Glomerular endothelial cell (primary cell): ENCODE measurements at regions not wholly inside any gene's neighbourhood (a gene's known extent, or its start where the extent isn't known, plus 50 kb on each side); places are given as distances from the start of the nearest gene placed in this dataset.

Experiments used
- DNase-seq: peaks from one replicate; pipeline ENCODE4 v3.0.0-alpha.2; 2011; ENCODE audit warnings: low read depth, low spot score; ENCODE audit errors: extremely low read depth

DNA sequence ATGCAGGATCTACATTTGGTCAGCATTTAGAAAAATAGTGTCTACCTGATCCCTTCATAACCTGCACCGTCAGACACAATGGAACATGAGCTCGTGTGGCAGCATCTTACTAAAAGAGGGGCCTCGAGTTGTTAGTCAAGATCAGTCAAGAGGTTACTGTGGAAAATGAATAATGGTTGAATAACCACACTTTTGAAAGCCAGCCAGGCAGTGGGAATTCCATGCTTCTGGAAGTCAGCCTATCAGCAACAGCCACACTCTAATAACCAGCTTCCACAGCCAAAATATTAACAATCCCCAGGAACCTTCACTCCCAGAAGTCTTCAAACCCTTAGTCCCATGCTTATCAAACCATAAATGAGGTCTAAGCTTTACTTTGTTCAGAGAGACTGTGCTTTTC lies 234.3 kb downstream of the HS3ST1 start:
- no peak for DNase-seq

- DNase-seq = no peak
Measured at GRCh38 chr4:11189756-11190155, 238.9 kb downstream of the HS3ST1 start.

GRCh38 chr4:11183356-11183740 lies 245.3 kb downstream of the HS3ST1 start:
- DNase-seq = no peak

GRCh38 chr4:11182586-11183355 lies 245.9 kb downstream of the HS3ST1 start:
- no peak for DNase-seq

- DNase-seq = no peak
Measured at GRCh38 chr4:11182031-11182430, 246.7 kb downstream of the HS3ST1 start.

GRCh38 chr4:11179796-11180195 lies 248.9 kb downstream of the HS3ST1 start:
- no peak for DNase-seq

- no peak for DNase-seq
Measured at GRCh38 chr4:11178433-11178832, 250.3 kb downstream of the HS3ST1 start.

DNA sequence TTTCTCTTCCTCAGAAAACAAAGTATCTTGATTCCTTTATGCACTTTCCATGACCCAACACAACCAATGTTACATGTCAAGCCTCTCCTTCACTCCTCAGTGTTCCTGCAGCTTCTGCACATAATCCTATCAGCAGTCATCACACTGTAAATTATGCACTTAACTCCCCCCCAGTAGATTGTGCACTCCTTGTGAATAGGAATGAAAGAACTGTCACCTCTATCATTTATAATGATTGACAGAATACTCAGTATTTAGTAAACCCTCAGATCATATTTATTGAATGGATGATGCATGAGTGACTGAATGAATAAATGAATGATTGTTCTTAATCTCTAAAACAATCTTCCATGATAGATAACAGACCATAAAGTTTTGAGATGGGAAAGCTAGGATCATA lies 253.3 kb downstream of the HS3ST1 start:
- DNase-seq = no peak

- no peak for DNase-seq
Measured at GRCh38 chr4:11166606-11167005, 262.1 kb downstream of the HS3ST1 start.

DNA sequence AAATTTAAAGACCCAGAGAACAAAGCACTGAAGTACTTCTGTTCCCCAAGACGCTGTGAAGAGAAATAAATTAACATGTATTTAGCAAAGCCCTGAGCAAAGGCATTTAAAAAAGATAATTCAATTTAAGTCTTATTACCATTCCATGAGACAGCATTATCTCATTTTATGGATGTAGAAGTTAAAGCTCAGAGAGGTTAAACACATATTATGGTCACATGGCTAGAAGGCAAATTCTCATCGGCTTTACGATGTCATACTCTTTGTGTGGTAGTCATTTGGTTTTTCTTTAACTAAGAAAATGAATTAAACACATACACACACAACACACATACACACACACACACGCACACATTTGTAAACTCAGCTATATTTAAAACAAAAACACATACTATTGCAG lies 262.7 kb downstream of the HS3ST1 start:
- DNase-seq = no peak

DNA sequence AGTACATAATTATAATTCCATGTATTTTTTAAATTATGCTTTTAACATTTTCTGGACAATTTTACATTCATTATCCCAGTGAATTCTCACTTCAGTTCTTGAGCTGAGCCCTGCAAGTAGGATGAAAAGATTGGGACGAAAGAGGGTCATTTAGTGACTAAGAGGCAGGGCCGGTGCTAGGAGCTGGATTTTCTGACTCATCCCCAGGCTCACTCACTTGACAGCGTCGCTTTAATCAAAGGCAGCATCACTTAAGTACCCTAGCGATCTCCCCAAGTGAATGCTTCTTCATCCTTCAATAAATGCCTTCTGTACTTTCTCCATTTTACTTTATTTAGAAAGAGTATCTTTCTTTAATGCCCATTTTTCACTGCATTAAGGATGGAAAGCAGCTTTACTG lies 263.6 kb downstream of the HS3ST1 start:
- no peak for DNase-seq

DNA sequence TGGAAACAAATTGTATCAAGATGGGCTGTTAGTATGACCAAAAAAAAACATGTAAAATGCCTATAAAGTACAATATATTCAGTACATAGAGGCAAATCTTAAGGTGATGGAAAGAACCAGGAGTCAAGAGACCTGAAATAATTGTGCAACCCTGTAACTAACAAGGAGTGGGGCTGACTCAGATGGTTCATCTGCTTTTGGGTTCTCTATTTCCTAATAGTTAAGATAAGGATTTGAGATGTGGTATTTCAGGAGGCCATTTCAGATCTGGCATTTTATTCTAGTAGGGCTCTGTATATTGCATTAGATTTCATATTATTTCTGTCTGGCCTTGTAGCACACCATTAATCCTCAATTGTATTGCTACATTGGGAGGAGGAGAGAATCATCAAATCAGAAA lies 268.4 kb downstream of the HS3ST1 start:
- DNase-seq = no peak

DNA sequence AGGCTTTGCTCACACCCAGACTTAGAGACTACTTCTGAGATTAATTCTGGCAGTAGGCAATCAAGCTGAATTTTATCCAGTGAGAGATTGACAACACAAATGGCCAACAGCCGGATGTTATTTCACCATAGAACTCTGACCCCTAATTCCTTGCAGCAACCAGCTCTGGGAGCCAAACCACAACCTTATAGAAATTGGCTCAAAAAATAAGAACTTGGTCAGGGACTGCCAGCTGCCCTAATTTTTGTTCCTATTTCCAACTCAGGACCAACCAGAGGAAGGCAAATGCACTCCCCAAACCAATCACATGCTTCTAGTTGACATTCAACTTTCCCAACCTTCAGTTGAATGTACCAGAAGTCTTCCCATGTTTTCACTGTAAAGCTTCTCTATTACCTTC lies 269.7 kb downstream of the HS3ST1 start:
- no peak for DNase-seq

DNA sequence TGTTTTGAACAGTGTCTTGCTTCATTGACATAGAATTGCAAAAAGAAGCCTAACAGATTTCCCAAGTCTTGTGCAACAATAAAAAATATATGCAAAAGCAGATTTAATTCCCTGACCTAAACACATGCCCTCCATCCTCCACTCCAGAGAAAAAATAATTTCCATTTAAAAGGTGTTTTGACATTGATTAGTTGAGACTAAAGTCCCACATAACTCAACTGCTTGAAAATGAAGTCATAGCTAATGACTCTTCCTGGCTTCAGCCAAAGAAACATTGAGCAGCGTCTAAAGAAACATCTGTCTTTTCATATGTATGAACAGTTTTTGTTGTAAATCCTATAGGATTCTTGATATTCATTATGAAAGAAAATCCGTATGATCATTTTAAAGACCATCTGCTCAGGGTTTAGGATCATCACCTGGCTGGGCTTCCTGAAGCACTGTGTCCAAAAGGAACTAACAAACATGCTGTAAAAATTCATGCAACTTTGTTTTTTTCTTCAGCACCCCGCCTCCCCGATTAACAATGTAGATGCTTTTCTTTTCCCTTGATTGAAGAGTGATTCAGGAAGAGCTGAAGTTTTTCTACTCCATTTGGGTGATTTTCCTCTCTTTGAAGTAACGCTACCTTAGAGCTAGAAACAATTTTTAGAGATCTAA lies 273.4 kb downstream of the HS3ST1 start:
- DNase-seq = no peak

- DNase-seq = no peak
Measured at GRCh38 chr4:11153171-11153750, 275.4 kb downstream of the HS3ST1 start.

GRCh38 chr4:11152684-11153083 lies 276.0 kb downstream of the HS3ST1 start:
- no peak for DNase-seq

DNA sequence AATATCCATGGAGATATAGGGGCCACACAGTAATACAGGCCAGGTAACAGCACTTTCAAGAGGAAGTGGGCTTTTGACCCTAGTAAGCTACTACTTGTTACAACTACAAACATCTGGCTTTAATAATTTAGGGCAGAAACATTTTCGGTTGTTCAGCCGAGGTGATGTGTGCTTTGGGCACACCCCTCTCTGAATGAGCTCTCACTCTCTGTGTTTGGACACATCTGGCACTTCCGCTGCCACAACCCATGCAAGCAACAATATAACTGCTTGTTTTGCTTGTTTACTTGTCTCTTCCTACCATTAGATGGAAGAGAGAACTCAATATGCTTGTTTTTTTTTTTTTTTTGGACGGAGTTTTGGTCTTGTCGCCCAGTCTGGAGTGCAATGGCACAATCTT lies 277.2 kb downstream of the HS3ST1 start:
- no peak for DNase-seq

- no peak for DNase-seq
Measured at GRCh38 chr4:11149612-11150259, 279.0 kb downstream of the HS3ST1 start.

- no peak for DNase-seq
Measured at GRCh38 chr4:11139871-11140270, 288.8 kb downstream of the HS3ST1 start.

DNA sequence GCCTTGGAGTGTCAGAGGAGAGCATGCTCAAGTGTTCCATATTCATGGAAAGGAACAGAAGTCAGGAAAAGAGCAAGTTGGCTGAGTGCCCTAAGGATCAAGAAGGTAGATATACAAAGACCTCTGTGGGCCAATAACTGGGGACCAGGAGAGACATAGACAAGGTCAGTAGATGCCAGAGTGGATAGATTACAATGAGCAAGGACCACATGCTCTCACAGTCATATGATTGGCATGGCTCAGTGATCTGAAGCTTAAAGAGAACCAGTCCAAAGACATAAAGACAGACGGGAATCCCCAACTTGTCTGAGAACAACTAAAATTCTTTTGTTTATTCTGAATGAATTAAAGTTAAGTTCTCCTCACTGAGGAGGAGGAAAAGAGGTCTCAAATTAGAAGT lies 289.7 kb downstream of the HS3ST1 start:
- DNase-seq = no peak

- no peak for DNase-seq
Measured at GRCh38 chr4:11134705-11135104, 294.0 kb downstream of the HS3ST1 start.

DNA sequence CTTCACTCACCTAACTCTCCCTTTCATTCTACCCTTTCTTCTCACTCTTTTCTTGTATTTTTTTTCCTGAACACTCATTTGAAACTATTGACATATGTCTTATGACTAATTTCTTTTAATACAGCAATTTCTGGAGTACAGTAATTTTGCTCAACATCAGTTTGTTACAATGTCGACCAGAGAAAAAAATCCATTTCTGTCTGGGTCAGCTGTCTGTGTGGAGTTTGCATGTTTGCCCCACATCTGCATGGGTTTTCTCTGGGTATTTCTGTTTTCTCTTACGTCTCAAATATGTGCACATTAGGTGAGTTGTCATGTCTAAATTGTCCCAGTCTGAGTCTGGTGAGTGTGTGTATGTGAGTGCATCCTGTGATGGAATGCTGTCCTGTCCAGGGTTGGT lies 294.8 kb downstream of the HS3ST1 start:
- DNase-seq = no peak
